HL-60 (cell line): ENCODE measurements at regions not wholly inside any gene's neighbourhood (a gene's known extent, or its start where the extent isn't known, plus 50 kb on each side); places are given as distances from the start of the nearest gene placed in this dataset.
"Not testable (repeated sequence)": the region's sequence is repeated elsewhere in the genome, so short reads cannot be mapped to it uniquely, and the experiment has no call there.

ENCODE experiments used
- DNase-seq, 2 experiments: peaks; one replicate each; pipeline ENCODE4 v3.0.0-alpha.2; 2010 to 2020; ENCODE audit warnings: low read depth in 1 of 2, low spot score in 1 of 2
- H3K27ac ChIP-seq: fragments of 250-450 bp; sonication (Bioruptor Pico); replicated peaks from 2 replicates; pipeline ENCODE4 v1.5.1; 2020; ENCODE audit warnings: mild to moderate bottlenecking, moderate library complexity
- H3K27me3 ChIP-seq: fragments of 250-450 bp; sonication (Bioruptor Pico); 2 replicates; pipeline ENCODE4 v1.5.1; 2021; ENCODE audit warnings: mild to moderate bottlenecking, moderate library complexity; ENCODE audit not compliant: insufficient read depth, poor library complexity, severe bottlenecking
- H3K4me3 ChIP-seq: replicated peaks from 2 replicates; pipeline ENCODE4 v1.5.1; 2011; ENCODE audit warnings: mild to moderate bottlenecking, control low read depth, low read length; ENCODE audit not compliant: insufficient read depth
- GABPA ChIP-seq: IDR thresholded peaks from 2 replicates; pipeline ENCODE4 v1.6.1; 2012; ENCODE audit warnings: low read depth
- POLR2AphosphoS5 ChIP-seq: IDR thresholded peaks from 2 replicates; pipeline ENCODE4 v1.6.1; 2012; ENCODE audit warnings: low read depth
- REST ChIP-seq: IDR thresholded peaks from 2 replicates; pipeline ENCODE4 v1.6.1; 2012; ENCODE audit warnings: low read depth; ENCODE audit not compliant: insufficient replicate concordance
- SPI1 ChIP-seq: IDR thresholded peaks from 2 replicates; pipeline ENCODE4 v1.6.1; 2012; ENCODE audit warnings: low read depth, mild to moderate bottlenecking, borderline replicate concordance
- TF ChIP-seq, protein P1 (sequence below): IDR thresholded peaks from one replicate; pipeline ENCODE4 v1.5.1; 2011; ENCODE audit warnings: low read length, control low read depth, inconsistent platforms; ENCODE audit not compliant: insufficient read depth

- TF ChIP-seq REST, result no peak
- TF ChIP-seq POLR2AphosphoS5, result no peak
- TF ChIP-seq GABPA, result no peak
- H3K27me3 ChIP-seq, result no peaks in the 10 kb centered on the region
- H3K4me3 ChIP-seq, result no peak overlapping the region
- no peak overlapping the region for H3K27ac ChIP-seq
- no peak for DNase-seq
Measured at GRCh38 chr10:65110009-65110408, 1588.8 kb downstream of the REEP3 start.

DNA sequence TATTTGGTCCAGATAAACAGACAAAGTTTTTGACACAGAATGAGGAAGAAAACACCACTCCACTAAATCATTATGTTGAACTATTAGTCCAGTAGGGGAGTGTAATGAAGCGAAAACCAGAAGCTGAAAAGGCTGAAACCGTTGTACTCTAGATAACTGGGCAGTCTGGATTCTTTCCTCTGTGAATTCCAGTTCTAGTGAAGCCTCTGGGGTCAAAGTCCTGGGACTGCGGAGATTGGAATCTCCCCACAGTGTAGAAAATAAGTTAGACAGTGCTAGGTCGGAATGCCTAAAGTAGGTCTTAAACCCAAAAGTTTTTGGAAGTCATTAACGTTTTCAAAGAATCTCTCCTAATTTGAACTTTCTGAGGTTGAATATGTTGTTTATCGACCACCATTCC, 1589.9 kb downstream of the REEP3 start:
- not testable (repeated sequence) for DNase-seq, H3K27ac ChIP-seq

DNA sequence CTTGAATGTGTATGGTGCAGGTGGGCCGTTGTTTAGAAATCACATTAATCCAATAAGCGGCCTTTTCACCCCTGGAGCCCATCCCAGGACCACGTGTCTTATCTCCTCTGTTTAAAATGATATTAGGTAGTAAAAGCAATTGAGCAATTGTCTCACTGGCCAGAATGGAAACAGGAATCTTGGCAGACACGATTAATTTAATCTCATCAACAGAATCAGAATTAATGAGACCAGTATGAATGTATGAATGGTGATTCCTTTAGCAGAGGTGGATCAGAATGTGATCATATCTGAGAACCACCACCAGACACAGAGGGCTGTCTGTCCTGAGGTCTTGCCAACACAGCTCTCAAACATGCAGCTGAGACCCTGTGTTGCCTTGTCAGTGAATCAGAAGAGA, 1591.4 kb downstream of the REEP3 start:
- H3K4me3 ChIP-seq, result no peak overlapping the region
- no peaks in the 10 kb centered on the region for H3K27me3 ChIP-seq
- no peak overlapping the region for H3K27ac ChIP-seq
- TF ChIP-seq REST (no peak), POLR2AphosphoS5 (no peak), GABPA (no peak), SPI1 (no peak)
- TF ChIP-seq, protein P1, sequence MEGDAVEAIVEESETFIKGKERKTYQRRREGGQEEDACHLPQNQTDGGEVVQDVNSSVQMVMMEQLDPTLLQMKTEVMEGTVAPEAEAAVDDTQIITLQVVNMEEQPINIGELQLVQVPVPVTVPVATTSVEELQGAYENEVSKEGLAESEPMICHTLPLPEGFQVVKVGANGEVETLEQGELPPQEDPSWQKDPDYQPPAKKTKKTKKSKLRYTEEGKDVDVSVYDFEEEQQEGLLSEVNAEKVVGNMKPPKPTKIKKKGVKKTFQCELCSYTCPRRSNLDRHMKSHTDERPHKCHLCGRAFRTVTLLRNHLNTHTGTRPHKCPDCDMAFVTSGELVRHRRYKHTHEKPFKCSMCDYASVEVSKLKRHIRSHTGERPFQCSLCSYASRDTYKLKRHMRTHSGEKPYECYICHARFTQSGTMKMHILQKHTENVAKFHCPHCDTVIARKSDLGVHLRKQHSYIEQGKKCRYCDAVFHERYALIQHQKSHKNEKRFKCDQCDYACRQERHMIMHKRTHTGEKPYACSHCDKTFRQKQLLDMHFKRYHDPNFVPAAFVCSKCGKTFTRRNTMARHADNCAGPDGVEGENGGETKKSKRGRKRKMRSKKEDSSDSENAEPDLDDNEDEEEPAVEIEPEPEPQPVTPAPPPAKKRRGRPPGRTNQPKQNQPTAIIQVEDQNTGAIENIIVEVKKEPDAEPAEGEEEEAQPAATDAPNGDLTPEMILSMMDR, result no peak
- no peak for DNase-seq

More for the DNA sequence above, 1589.9 kb downstream of the REEP3 start:
- not testable (repeated sequence) for H3K4me3 ChIP-seq, H3K27me3 ChIP-seq

DNA sequence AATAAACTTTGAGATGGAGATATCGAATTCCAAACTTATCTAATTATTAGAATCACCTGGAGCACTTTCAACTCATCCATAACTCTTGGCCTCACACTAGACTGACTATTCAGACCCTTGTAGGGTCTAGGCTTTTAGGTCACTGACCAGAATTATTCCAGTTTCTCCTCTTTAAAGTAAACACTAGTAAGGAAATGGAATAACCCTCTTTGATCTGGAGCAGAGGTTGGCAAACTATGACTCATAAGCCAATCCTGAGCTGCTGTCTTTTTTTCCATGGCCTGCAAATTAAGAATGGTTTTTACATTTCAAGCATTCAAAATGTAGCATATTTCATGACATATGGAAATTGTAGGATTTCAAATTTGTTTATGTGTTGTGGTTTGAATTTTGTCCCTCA, 1601.9 kb downstream of the REEP3 start:
- no peaks in the 10 kb centered on the region for H3K27me3 ChIP-seq
- no peak overlapping the region for H3K4me3 ChIP-seq
- no peak overlapping the region for H3K27ac ChIP-seq
- DNase-seq, result no peak
- no peak for TF ChIP-seq POLR2AphosphoS5
- no peak for TF ChIP-seq REST
- no peak for TF ChIP-seq SPI1
- TF ChIP-seq GABPA, result no peak

GRCh38 chr10:65125212-65125611, 1604.0 kb downstream of the REEP3 start:
- DNase-seq, result no peak
- no peaks in the 10 kb centered on the region for H3K27me3 ChIP-seq
- H3K4me3 ChIP-seq, result no peak overlapping the region
- H3K27ac ChIP-seq, result no peak overlapping the region
- TF ChIP-seq, protein P1, result no peak
- TF ChIP-seq POLR2AphosphoS5, result no peak
- TF ChIP-seq SPI1, result no peak
- TF ChIP-seq REST, result no peak
- TF ChIP-seq GABPA, result no peak
